ENCODE measurements at regions not wholly inside any gene's neighbourhood (a gene's known extent, or its start where the extent isn't known, plus 50 kb on each side); places are given as distances from the start of the nearest gene placed in this dataset.
"Not testable (repeated sequence)": the region's sequence is repeated elsewhere in the genome, so short reads cannot be mapped to it uniquely, and the experiment has no call there.

- H2BK12ac ChIP-seq (ENCODE audit: low read depth, low read length); H3K79me1 ChIP-seq (ENCODE audit: low read depth, low read length); CTCF ChIA-PET (ENCODE audit: partially characterized antibody); H3K4me1 ChIP-seq (replicated peaks in 1 of 4; ENCODE audit: control insufficient read depth in 3 of 4, insufficient read depth in 4 of 4, low read length in 3 of 4); H2AFZ ChIP-seq (ENCODE audit: low read length); DNase-seq (ENCODE audit: low read depth in 1 of 2, low spot score in 2 of 2); H3K9ac ChIP-seq (replicated peaks in 1 of 4; ENCODE audit: extremely low read depth in 1 of 4, low read depth in 3 of 4, low read length in 3 of 4); H3K27me3 ChIP-seq (replicated peaks in 1 of 4; ENCODE audit: control insufficient read depth in 3 of 4, extremely low read depth in 1 of 4, insufficient read depth in 3 of 4, low read length in 3 of 4); H3K4ac ChIP-seq (replicated peaks; ENCODE audit: insufficient read length, low read depth, low read length); H3K4me2 ChIP-seq (ENCODE audit: insufficient read depth in 1 of 2, low read depth in 2 of 2, low read length in 2 of 2); H3K27ac ChIP-seq (ENCODE audit: low read depth, low read length); H3K36me3 ChIP-seq (ENCODE audit: control insufficient read depth in 2 of 4, insufficient read depth in 4 of 4, low read length in 3 of 4); POLR2A ChIA-PET (ENCODE audit: partially characterized antibody); H3K4me3 ChIP-seq (ENCODE audit: extremely low read depth in 1 of 4, insufficient read depth in 2 of 4, low read depth in 3 of 4, low read length in 4 of 4); H3K23ac ChIP-seq (ENCODE audit: insufficient read length); FAIRE-seq; H4K8ac ChIP-seq (ENCODE audit: extremely low read depth, insufficient read depth, low read length); H2BK120ac ChIP-seq (replicated peaks; ENCODE audit: low read depth, low read length); H2BK20ac ChIP-seq (ENCODE audit: low read length); H4K5ac ChIP-seq (ENCODE audit: insufficient read length, low read depth, low read length); H3K9me3 ChIP-seq (ENCODE audit: insufficient read depth in 2 of 2, low read depth in 1 of 2, low read length in 1 of 2); H3K14ac ChIP-seq (ENCODE audit: insufficient read length); H3K23me2 ChIP-seq (ENCODE audit: low read depth, low read length); H4K91ac ChIP-seq (replicated peaks; ENCODE audit: insufficient read length, low read length); H3K18ac ChIP-seq (ENCODE audit: extremely low read depth, low read length); H3K56ac ChIP-seq (replicated peaks; ENCODE audit: insufficient read length, low read depth, low read length); H2BK15ac ChIP-seq (ENCODE audit: low read length); H4K20me1 ChIP-seq (replicated peaks in 1 of 2; ENCODE audit: control insufficient read depth in 1 of 2, insufficient read depth in 2 of 2, low read length in 2 of 2); H2BK5ac ChIP-seq (ENCODE audit: low read depth, low read length); H2AK5ac ChIP-seq (ENCODE audit: low read depth, low read length); H3K79me2 ChIP-seq (ENCODE audit: control insufficient read depth in 1 of 2, insufficient read depth in 2 of 2, low read length in 2 of 2): not testable (repeated sequence)
- no CpG with 5 or more reads among the region's 4 CpGs for WGBS, 2 experiments (ENCODE audit: extremely low coverage in 1 of 2, insufficient coverage in 1 of 2, insufficient read length in 1 of 2, insufficient replicate concordance in 2 of 2, low coverage in 1 of 2, low lambda C conversion rate in 2 of 2, missing lambda C conversion rate in 1 of 2)
Measured at GRCh38 chr9:62931484-62931883, 1741.6 kb downstream of the SPATA31A7 start.

- H3K79me1 ChIP-seq (ENCODE audit: low read depth, low read length); H2BK5ac ChIP-seq (ENCODE audit: low read depth, low read length); H2BK120ac ChIP-seq (replicated peaks; ENCODE audit: low read depth, low read length); H3K4me3 ChIP-seq (ENCODE audit: extremely low read depth in 1 of 4, insufficient read depth in 2 of 4, low read depth in 3 of 4, low read length in 4 of 4); H4K5ac ChIP-seq (ENCODE audit: insufficient read length, low read depth, low read length); H2AFZ ChIP-seq (ENCODE audit: low read length); H3K4me1 ChIP-seq (replicated peaks in 1 of 4; ENCODE audit: control insufficient read depth in 3 of 4, insufficient read depth in 4 of 4, low read length in 3 of 4); H3K79me2 ChIP-seq (ENCODE audit: control insufficient read depth in 1 of 2, insufficient read depth in 2 of 2, low read length in 2 of 2); CTCF ChIA-PET (ENCODE audit: partially characterized antibody); H4K20me1 ChIP-seq (replicated peaks in 1 of 2; ENCODE audit: control insufficient read depth in 1 of 2, insufficient read depth in 2 of 2, low read length in 2 of 2); H2BK15ac ChIP-seq (ENCODE audit: low read length); H3K23me2 ChIP-seq (ENCODE audit: low read depth, low read length); H3K9ac ChIP-seq (replicated peaks in 1 of 4; ENCODE audit: extremely low read depth in 1 of 4, low read depth in 3 of 4, low read length in 3 of 4); H4K8ac ChIP-seq (ENCODE audit: extremely low read depth, insufficient read depth, low read length); H3K23ac ChIP-seq (ENCODE audit: insufficient read length); H3K36me3 ChIP-seq (ENCODE audit: control insufficient read depth in 2 of 4, insufficient read depth in 4 of 4, low read length in 3 of 4); H4K91ac ChIP-seq (replicated peaks; ENCODE audit: insufficient read length, low read length); H3K9me3 ChIP-seq (ENCODE audit: insufficient read depth in 2 of 2, low read depth in 1 of 2, low read length in 1 of 2); H3K27ac ChIP-seq (ENCODE audit: low read depth, low read length); POLR2A ChIA-PET (ENCODE audit: partially characterized antibody); H3K4ac ChIP-seq (replicated peaks; ENCODE audit: insufficient read length, low read depth, low read length); H2AK5ac ChIP-seq (ENCODE audit: low read depth, low read length); H3K18ac ChIP-seq (ENCODE audit: extremely low read depth, low read length); H3K27me3 ChIP-seq (replicated peaks in 1 of 4; ENCODE audit: control insufficient read depth in 3 of 4, extremely low read depth in 1 of 4, insufficient read depth in 3 of 4, low read length in 3 of 4); FAIRE-seq; DNase-seq (ENCODE audit: low read depth in 1 of 2, low spot score in 2 of 2); H3K14ac ChIP-seq (ENCODE audit: insufficient read length); H2BK12ac ChIP-seq (ENCODE audit: low read depth, low read length); H2BK20ac ChIP-seq (ENCODE audit: low read length); H3K4me2 ChIP-seq (ENCODE audit: insufficient read depth in 1 of 2, low read depth in 2 of 2, low read length in 2 of 2); H3K56ac ChIP-seq (replicated peaks; ENCODE audit: insufficient read length, low read depth, low read length): not testable (repeated sequence)
- WGBS, 2 experiments (ENCODE audit: extremely low coverage in 1 of 2, insufficient coverage in 1 of 2, insufficient read length in 1 of 2, insufficient replicate concordance in 2 of 2, low coverage in 1 of 2, low lambda C conversion rate in 2 of 2, missing lambda C conversion rate in 1 of 2) = no CpG with 5 or more reads among the region's 2 CpGs
Measured at GRCh38 chr9:62952840-62953239, 1763.0 kb downstream of the SPATA31A7 start.
